Stimulated activated CD4-positive, alpha-beta T cell treated with anti-CD3 and anti-CD28 coated beads, Interleukin-2, amount 100 ng/mL, for 48 hours (primary cell): ENCODE measurements at regions not wholly inside any gene's neighbourhood (a gene's known extent, or its start where the extent isn't known, plus 50 kb on each side); places are given as distances from the start of the nearest gene placed in this dataset.
"Not testable (repeated sequence)": the region's sequence is repeated elsewhere in the genome, so short reads cannot be mapped to it uniquely, and the experiment has no call there.

ENCODE experiments used
- DNase-seq, 2 donors: peaks; one replicate each; pipeline ENCODE4 v3.0.0-alpha.2; 2020

GRCh38 chr6:112946051-112946450 lies 598.9 kb downstream of the RFPL4B start:
- no peak for DNase-seq

GRCh38 chr6:112947507-112947906 lies 600.4 kb downstream of the RFPL4B start:
- no peak for DNase-seq

GRCh38 chr6:112951829-112952228 lies 604.7 kb downstream of the RFPL4B start:
- DNase-seq = no peak

GRCh38 chr6:112955743-112956142 lies 608.6 kb downstream of the RFPL4B start:
- not testable (repeated sequence) for DNase-seq

GRCh38 chr6:112956696-112957535 lies 609.8 kb downstream of the RFPL4B start:
- DNase-seq = no peak

GRCh38 chr6:112957536-112957916 lies 610.4 kb downstream of the RFPL4B start:
- no peak for DNase-seq

- DNase-seq = not testable (repeated sequence)
These were observed 613.0 kb downstream of the RFPL4B start for GRCh38 chr6:112960130-112960529.

GRCh38 chr6:112967974-112968373 lies 620.8 kb downstream of the RFPL4B start:
- DNase-seq = no peak

- DNase-seq = no peak
These were observed 624.5 kb downstream of the RFPL4B start for GRCh38 chr6:112971651-112972050.

GRCh38 chr6:112974931-112975330 lies 627.8 kb downstream of the RFPL4B start:
- not testable (repeated sequence) for DNase-seq

- DNase-seq = not testable (repeated sequence)
These were observed 629.4 kb downstream of the RFPL4B start for GRCh38 chr6:112976579-112976978.

- no peak for DNase-seq
These were observed 632.7 kb downstream of the RFPL4B start for GRCh38 chr6:112979830-112980229.

GRCh38 chr6:112980676-112981075 lies 633.5 kb downstream of the RFPL4B start:
- DNase-seq = no peak

- no peak for DNase-seq
These were observed 636.7 kb downstream of the RFPL4B start for GRCh38 chr6:112983713-112984261.

GRCh38 chr6:112984899-112985298 lies 637.8 kb downstream of the RFPL4B start:
- no peak for DNase-seq

GRCh38 chr6:112986321-112986720 lies 639.2 kb downstream of the RFPL4B start:
- no peak for DNase-seq

- DNase-seq = no peak
These were observed 641.6 kb downstream of the RFPL4B start for GRCh38 chr6:112988748-112989147.

- DNase-seq = no peak
These were observed 643.8 kb downstream of the RFPL4B start for GRCh38 chr6:112990971-112991370.

- DNase-seq = no peak
These were observed 644.8 kb downstream of the RFPL4B start for GRCh38 chr6:112991912-112992311.

- no peak for DNase-seq
These were observed 650.4 kb downstream of the RFPL4B start for GRCh38 chr6:112997421-112998085.

- DNase-seq = no peak
These were observed 656.9 kb downstream of the RFPL4B start for GRCh38 chr6:113004054-113004453.

GRCh38 chr6:113004470-113005270 lies 657.5 kb downstream of the RFPL4B start:
- DNase-seq = no peak

GRCh38 chr6:113006494-113006893 lies 659.4 kb downstream of the RFPL4B start:
- DNase-seq = no peak
